CD14-positive monocyte (primary cell): ENCODE measurements at regions not wholly inside any gene's neighbourhood (a gene's known extent, or its start where the extent isn't known, plus 50 kb on each side); places are given as distances from the start of the nearest gene placed in this dataset.

ENCODE experiments used
- DNase-seq, 3 donors: peaks; one replicate each; pipeline ENCODE4 v3.0.0-alpha.2; 2011 to 2022
- H2AFZ ChIP-seq: 2 replicates; pipeline ENCODE4 v1.6.0; 2012; ENCODE audit warnings: mild to moderate bottlenecking, low read depth, low read length, inconsistent platforms; ENCODE audit not compliant: insufficient read depth, poor library complexity, severe bottlenecking
- H3K27ac ChIP-seq, 2 donors: 1 replicate in 1 of 2; 2 replicates in 1 of 2; pipeline ENCODE4 v1.5.1; 2012 to 2013; ENCODE audit warnings: low read length in 2 of 2, control low read depth in 1 of 2, inconsistent platforms in 1 of 2, low read depth in 1 of 2, mild to moderate bottlenecking in 1 of 2
- H3K27me3 ChIP-seq, 2 donors: one replicate each; pipeline versions ENCODE4 v1.6.0 to v1.6.1; 2011 to 2013; ENCODE audit warnings: low read length in 2 of 2; ENCODE audit not compliant: control insufficient read depth in 2 of 2, insufficient read depth in 2 of 2
- H3K36me3 ChIP-seq, 2 donors: replicated peaks in 1 of 2; 1 replicate in 1 of 2; 2 replicates in 1 of 2; pipeline versions ENCODE4 v1.5.1 to v1.6.1; 2012 to 2013; ENCODE audit warnings: low read length in 2 of 2, control low read depth in 1 of 2, inconsistent platforms in 1 of 2, mild to moderate bottlenecking in 1 of 2; ENCODE audit not compliant: insufficient read depth in 2 of 2, control insufficient read depth in 1 of 2
- H3K4me1 ChIP-seq, 2 donors: 1 replicate in 1 of 2; 2 replicates in 1 of 2; pipeline versions ENCODE4 v1.5.1 to v1.6.1; 2012 to 2013; ENCODE audit warnings: low read length in 2 of 2, control low read depth in 1 of 2, inconsistent platforms in 1 of 2, mild to moderate bottlenecking in 1 of 2, moderate library complexity in 1 of 2; ENCODE audit not compliant: insufficient read depth in 2 of 2, control insufficient read depth in 1 of 2
- H3K4me2 ChIP-seq: replicated peaks from 2 replicates; pipeline ENCODE3; 2012; ENCODE audit warnings: low read length, moderate library complexity, mild to moderate bottlenecking; ENCODE audit not compliant: poor library complexity, severe bottlenecking; ENCODE audit errors: extremely low read depth
- H3K4me3 ChIP-seq, 3 experiments: fragments of 200-600 bp in 1 of 3; sonication (generic) in 1 of 3; replicated peaks in 1 of 3; 1 replicate in 2 of 3; 2 replicates in 1 of 3; pipeline ENCODE4 v1.5.1; 2011 to 2013; ENCODE audit warnings: low read length in 3 of 3, mild to moderate bottlenecking in 3 of 3, control low read depth in 2 of 3, low read depth in 2 of 3, inconsistent platforms in 1 of 3, moderate library complexity in 1 of 3
- H3K79me2 ChIP-seq: 2 replicates; pipeline ENCODE4 v1.6.0; 2012; ENCODE audit warnings: mild to moderate bottlenecking, control low read depth, inconsistent platforms, low read length, moderate library complexity; ENCODE audit not compliant: insufficient read depth
- H3K9ac ChIP-seq: 2 replicates; pipeline ENCODE4 v1.6.0; 2017; ENCODE audit warnings: low read length, mild to moderate bottlenecking; ENCODE audit not compliant: insufficient read depth, poor library complexity, severe bottlenecking
- H3K9me3 ChIP-seq, 2 donors: replicated peaks in 1 of 2; 1 replicate in 1 of 2; 2 replicates in 1 of 2; pipeline versions ENCODE4 v1.5.1 to v1.6.1; 2012 to 2013; ENCODE audit warnings: low read length in 2 of 2, control low read depth in 1 of 2; ENCODE audit not compliant: control insufficient read depth in 1 of 2, insufficient read depth in 1 of 2
- H4K20me1 ChIP-seq: 2 replicates; pipeline ENCODE4 v1.6.0; 2012; ENCODE audit warnings: mild to moderate bottlenecking, low read length, control low read depth, moderate library complexity; ENCODE audit not compliant: insufficient read depth
- H3K27ac Mint-ChIP-seq, 7 donors: one replicate each; pipeline ENCODE4 v1.8.0; 2020; ENCODE audit warnings: mild to moderate bottlenecking in 7 of 7, mixed read lengths in 7 of 7, moderate library complexity in 6 of 7, inconsistent platforms in 2 of 7
- H3K27me3 Mint-ChIP-seq, 3 donors: one replicate each; pipeline ENCODE4 v1.8.0; 2021 to 2022; ENCODE audit warnings: low read depth in 3 of 3, mild to moderate bottlenecking in 3 of 3, mixed read lengths in 3 of 3, moderate library complexity in 3 of 3, inconsistent platforms in 1 of 3
- H3K36me3 Mint-ChIP-seq, 2 donors: one replicate each; pipeline ENCODE4 v1.8.0; 2020; ENCODE audit warnings: mixed read lengths in 2 of 2, inconsistent platforms in 1 of 2, mild to moderate bottlenecking in 1 of 2
- H3K4me1 Mint-ChIP-seq: one replicate; pipeline ENCODE4 v1.8.0; 2020; ENCODE audit warnings: mild to moderate bottlenecking, mixed read lengths
- H3K4me3 Mint-ChIP-seq, 2 donors: one replicate each; pipeline ENCODE4 v1.8.0; 2020; ENCODE audit warnings: mild to moderate bottlenecking in 2 of 2, mixed read lengths in 2 of 2, moderate library complexity in 1 of 2
- H3K9me3 Mint-ChIP-seq, 7 donors: one replicate each; pipeline ENCODE4 v1.8.0; 2020 to 2022; ENCODE audit warnings: mixed read lengths in 7 of 7, mild to moderate bottlenecking in 6 of 7, moderate library complexity in 6 of 7, inconsistent platforms in 2 of 7
- CTCF ChIP-seq: fragments of 200-600 bp; IDR thresholded peaks from one replicate; pipeline ENCODE4 v1.8.0; 2022; ENCODE audit warnings: antibody characterized with exemption, mild to moderate bottlenecking
- WGBS: methylation state at CpG from one replicate; pipeline ENCODE4 v1.1.5; 2013; ENCODE audit warnings: missing lambda C conversion rate; ENCODE audit not compliant: insufficient coverage; 5-methylcytosine and 5-hydroxymethylcytosine counted together
- intact Hi-C, 2 donors: fragments of 100-400 bp; cut with micrococcal nuclease; formaldehyde crosslinking; loops; one replicate each; pipeline versions ENCODE4 v1.15.0 to v1.15.1; 2023

GRCh38 chr5:125897089-125897488, 526.1 kb upstream of the GRAMD2B start:
- Histone ChIP-seq H4K20me1 (no peaks in the 10 kb centered on the region), H3K4me1 (no peaks in the 10 kb centered on the region), H3K9me3 (peaks cover 0 to 8% of the 10 kb centered on the region in 2 donors), H2AFZ (no peak overlapping the region), H3K4me3 (no peak overlapping the region), H3K36me3 (no peaks in the 10 kb centered on the region), H3K27me3 (no peaks in the 10 kb centered on the region), H3K79me2 (no peaks in the 10 kb centered on the region), H3K9ac (no peak overlapping the region), H3K4me2 (no peak overlapping the region), H3K27ac (no peak overlapping the region)
- Mint-ChIP-seq H3K4me3 (no peak overlapping the region), H3K27me3 (peaks cover 0 to 1% (median 0%) of the 10 kb centered on the region in 3 donors), H3K36me3 (no peaks in the 10 kb centered on the region), H3K27ac (no peak overlapping the region), H3K9me3 (peaks cover 0 to 8% (median 5%) of the 10 kb centered on the region in 7 donors), H3K4me1 (no peaks in the 10 kb centered on the region)
- no peak for TF ChIP-seq CTCF
- intact Hi-C loops = no loop called here
- no peak for DNase-seq

- no peaks in the 10 kb centered on the region for H3K79me2 ChIP-seq
- Mint-ChIP-seq H3K27me3 (no peaks in the 10 kb centered on the region), H3K36me3 (no peaks in the 10 kb centered on the region), H3K9me3 (peaks cover 0 to 3% (median 2%) of the 10 kb centered on the region in 7 donors), H3K27ac (no peak overlapping the region), H3K4me3 (no peak overlapping the region), H3K4me1 (no peaks in the 10 kb centered on the region)
- no peak overlapping the region for H3K4me3 ChIP-seq
- WGBS = no CpG with 5 or more reads among the region's 2 CpGs
- H3K9me3 ChIP-seq = peaks cover 4 to 6% of the 10 kb centered on the region in 2 donors
- intact Hi-C loops = no loop called here
- H3K4me1 ChIP-seq = no peaks in the 10 kb centered on the region
- H3K36me3 ChIP-seq = no peaks in the 10 kb centered on the region
- no peak overlapping the region for H3K4me2 ChIP-seq
- no peak overlapping the region for H3K27ac ChIP-seq
- H2AFZ ChIP-seq = no peak overlapping the region
- DNase-seq = no peak
- no peaks in the 10 kb centered on the region for H3K27me3 ChIP-seq
- no peak overlapping the region for H3K9ac ChIP-seq
- TF ChIP-seq CTCF = no peak
- no peaks in the 10 kb centered on the region for H4K20me1 ChIP-seq
Observed at GRCh38 chr5:125898851-125899405, 524.3 kb upstream of the GRAMD2B start.
